ENCODE measurements at regions not wholly inside any gene's neighbourhood (a gene's known extent, or its start where the extent isn't known, plus 50 kb on each side); places are given as distances from the start of the nearest gene placed in this dataset.

DNA sequence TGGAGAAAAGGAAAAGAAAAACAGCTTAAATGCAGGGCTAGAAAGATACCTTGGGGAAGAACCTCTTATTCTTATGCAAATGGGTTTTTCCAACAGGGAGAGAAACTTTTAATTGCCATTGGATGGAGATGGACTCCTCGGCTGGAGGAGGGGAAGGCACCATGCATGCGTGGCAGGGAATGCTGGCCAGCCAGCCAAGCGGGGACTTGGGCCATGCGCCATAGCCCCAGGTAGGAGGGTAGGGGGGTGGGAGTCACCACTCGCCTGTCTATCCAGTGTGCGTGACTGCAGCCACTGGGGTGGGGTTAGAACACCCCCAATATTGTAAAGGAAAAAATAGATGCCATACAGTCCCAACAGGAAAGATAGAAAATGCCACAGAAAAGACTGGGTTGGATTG lies 119.9 kb upstream of the ELAVL2 start:
- no peak for DNase-seq (ENCODE audit: low spot score in 2 of 2)
- H3K4me3 ChIP-seq (ENCODE audit: low read depth, poor library complexity, severe bottlenecking): no peak overlapping the region
- 85 to 94% methylated on average over 6 of the region's 6 CpGs for WGBS, 2 donors
- TF ChIP-seq, protein P1, sequence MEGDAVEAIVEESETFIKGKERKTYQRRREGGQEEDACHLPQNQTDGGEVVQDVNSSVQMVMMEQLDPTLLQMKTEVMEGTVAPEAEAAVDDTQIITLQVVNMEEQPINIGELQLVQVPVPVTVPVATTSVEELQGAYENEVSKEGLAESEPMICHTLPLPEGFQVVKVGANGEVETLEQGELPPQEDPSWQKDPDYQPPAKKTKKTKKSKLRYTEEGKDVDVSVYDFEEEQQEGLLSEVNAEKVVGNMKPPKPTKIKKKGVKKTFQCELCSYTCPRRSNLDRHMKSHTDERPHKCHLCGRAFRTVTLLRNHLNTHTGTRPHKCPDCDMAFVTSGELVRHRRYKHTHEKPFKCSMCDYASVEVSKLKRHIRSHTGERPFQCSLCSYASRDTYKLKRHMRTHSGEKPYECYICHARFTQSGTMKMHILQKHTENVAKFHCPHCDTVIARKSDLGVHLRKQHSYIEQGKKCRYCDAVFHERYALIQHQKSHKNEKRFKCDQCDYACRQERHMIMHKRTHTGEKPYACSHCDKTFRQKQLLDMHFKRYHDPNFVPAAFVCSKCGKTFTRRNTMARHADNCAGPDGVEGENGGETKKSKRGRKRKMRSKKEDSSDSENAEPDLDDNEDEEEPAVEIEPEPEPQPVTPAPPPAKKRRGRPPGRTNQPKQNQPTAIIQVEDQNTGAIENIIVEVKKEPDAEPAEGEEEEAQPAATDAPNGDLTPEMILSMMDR (IDR thresholded peaks at IDR 0.05): no peak
- TF ChIP-seq POLR2A (IDR thresholded peaks at IDR 0.05): no peak
- intact Hi-C loops (cut with DNase I; ENCODE audit: low total_unique reads): no loop called here

DNA sequence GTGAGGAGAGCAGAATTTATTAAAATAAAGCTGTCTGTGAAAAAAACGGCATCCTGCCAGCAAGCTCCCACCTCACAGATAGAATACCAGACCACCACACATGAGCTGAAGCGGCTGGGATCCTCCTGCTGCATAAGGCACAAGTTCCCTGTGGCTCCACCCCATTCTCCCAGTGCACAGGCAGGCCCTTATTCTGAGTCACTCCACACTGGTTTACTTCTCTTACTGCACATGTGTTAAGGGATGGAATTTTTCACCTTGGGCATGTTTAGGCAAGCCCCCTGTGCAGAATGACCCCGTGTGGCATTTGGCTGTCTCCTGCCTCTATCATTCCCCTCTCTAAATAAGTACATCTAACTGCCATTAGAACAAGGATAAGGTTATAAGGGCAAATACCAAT lies 115.0 kb upstream of the ELAVL2 start:
- DNase-seq (ENCODE audit: low spot score in 2 of 2): no peak
- no peak overlapping the region for H3K4me3 ChIP-seq (ENCODE audit: low read depth, poor library complexity, severe bottlenecking)
- 60 to 61% methylated on average over 3 of the region's 3 CpGs for WGBS, 2 donors
- TF ChIP-seq, protein P1 (IDR thresholded peaks at IDR 0.05): no peak
- TF ChIP-seq POLR2A (IDR thresholded peaks at IDR 0.05): no peak
- intact Hi-C loops (cut with DNase I; ENCODE audit: low total_unique reads): no loop called here

DNA sequence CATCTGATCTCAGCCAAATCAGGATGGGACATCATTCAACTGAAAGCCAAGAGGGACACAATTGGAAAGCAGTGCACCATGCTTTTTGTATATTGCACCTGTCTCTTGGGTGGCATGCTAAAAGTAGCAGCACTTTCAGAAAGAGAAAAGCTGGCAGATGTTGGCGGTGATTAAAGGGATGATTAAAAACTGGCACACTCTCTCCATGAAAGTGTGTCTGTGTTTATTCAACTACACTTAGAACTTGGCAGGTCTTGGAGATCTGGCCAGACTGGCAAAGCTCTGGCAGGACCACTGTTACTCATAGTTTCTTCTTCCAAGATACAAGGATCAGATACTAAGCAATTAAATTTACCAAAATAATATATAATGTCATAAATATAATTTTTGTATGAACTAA lies 112.9 kb upstream of the ELAVL2 start:
- H3K4me3 ChIP-seq (ENCODE audit: low read depth, poor library complexity, severe bottlenecking): no peak overlapping the region
- WGBS, 2 donors: 69 to 79% methylated on average over 1 of the region's 1 CpG
- TF ChIP-seq POLR2A (IDR thresholded peaks at IDR 0.05): no peak
- TF ChIP-seq, protein P1 (IDR thresholded peaks at IDR 0.05): no peak
- intact Hi-C loops (cut with DNase I; ENCODE audit: low total_unique reads): no loop called here
- no peak for DNase-seq (ENCODE audit: low spot score in 2 of 2)

DNA sequence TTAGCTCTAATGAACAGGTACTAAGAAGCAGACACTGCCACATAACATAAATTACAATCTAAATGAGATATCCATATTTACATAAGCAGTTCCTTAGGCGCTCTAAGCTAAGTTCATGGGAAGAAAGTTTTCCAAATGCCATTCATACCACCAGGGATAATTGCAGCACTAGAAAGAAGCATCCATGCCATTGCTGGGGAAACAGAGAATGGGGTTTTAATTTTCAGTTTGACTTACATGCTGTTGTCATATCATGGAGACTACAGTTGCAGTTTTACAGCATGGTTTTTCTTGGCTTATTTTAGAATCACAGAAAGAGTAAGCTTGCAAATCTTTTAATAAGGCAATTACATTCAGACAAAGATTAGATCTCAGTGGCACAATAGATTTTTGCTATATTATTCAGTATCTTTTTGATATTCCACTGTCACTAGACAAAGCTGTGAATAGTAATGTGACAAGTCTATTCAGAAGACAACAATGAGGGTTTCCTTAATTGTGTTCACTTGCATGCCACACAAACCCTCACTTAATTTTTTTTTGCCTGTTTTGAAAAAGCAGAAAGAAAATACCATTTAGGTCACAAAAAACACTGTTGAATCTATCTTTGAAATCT lies 108.4 kb upstream of the ELAVL2 start:
- TF ChIP-seq POLR2A (IDR thresholded peaks at IDR 0.05): no peak
- TF ChIP-seq, protein P1 (IDR thresholded peaks at IDR 0.05): no peak
- H3K4me3 ChIP-seq (ENCODE audit: low read depth, poor library complexity, severe bottlenecking): no peak overlapping the region
- DNase-seq (ENCODE audit: low spot score in 2 of 2): no peak
- WGBS, 2 donors: 22 to 44% methylated on average over 1 of the region's 1 CpG
- intact Hi-C loops (cut with DNase I; ENCODE audit: low total_unique reads): no loop called here

DNA sequence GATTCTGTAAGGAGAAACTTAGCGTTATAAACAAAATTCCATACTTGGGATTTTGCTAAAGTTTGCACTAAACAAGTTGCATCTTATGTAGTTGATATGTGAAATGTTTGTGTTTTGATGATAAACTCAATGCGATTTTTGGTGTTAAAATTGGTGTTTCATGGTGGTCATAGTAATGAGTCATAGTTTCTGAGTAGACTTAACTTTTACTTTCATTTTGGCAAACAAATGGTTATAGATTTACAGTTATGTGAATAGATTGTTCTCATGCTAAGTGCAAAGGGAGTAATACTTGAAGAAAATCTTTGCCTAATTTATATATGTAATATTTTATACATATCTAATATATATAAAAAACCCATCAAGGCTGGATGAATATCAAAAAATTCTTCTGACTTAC lies 107.3 kb upstream of the ELAVL2 start:
- no peak for DNase-seq (ENCODE audit: low spot score in 2 of 2)
- WGBS, 2 donors: 85 to 89% methylated on average over 2 of the region's 2 CpGs
- no peak for TF ChIP-seq POLR2A (IDR thresholded peaks at IDR 0.05)
- TF ChIP-seq, protein P1 (IDR thresholded peaks at IDR 0.05): no peak
- no peak overlapping the region for H3K4me3 ChIP-seq (ENCODE audit: low read depth, poor library complexity, severe bottlenecking)
- intact Hi-C loops (cut with DNase I; ENCODE audit: low total_unique reads): no loop called here

DNA sequence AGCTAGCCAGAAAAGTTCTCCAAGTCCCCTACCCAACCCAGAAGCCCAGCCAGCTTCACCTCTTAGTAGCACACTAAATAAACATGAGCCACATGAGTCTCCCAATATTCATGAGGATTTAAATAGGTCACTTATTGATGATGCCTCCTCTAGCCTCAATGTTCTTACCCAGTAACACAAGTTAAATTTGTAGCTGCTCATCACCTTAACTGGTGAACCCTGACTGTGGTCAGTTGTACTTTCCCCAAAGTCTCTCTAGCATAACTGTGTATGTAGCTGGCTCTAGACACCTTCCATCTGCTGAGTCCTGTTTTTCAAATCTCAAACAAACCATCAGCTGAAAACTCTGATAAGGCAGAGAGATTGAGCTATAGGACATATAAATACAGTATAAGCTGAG lies 100.3 kb upstream of the ELAVL2 start:
- no peak for TF ChIP-seq POLR2A (IDR thresholded peaks at IDR 0.05)
- TF ChIP-seq, protein P1 (IDR thresholded peaks at IDR 0.05): no peak
- DNase-seq (ENCODE audit: low spot score in 2 of 2): no peak
- intact Hi-C loops (cut with DNase I; ENCODE audit: low total_unique reads): no loop called here
- no peak overlapping the region for H3K4me3 ChIP-seq (ENCODE audit: low read depth, poor library complexity, severe bottlenecking)

Data from lower leg skin (tissue), 4 donors.